Right atrium auricular region (tissue), 2 donors: ENCODE measurements at regions not wholly inside any gene's neighbourhood (a gene's known extent, or its start where the extent isn't known, plus 50 kb on each side); places are given as distances from the start of the nearest gene placed in this dataset.

Experiments
- DNase-seq: peaks from one replicate; pipeline ENCODE4 v3.0.0-alpha.2; 2019; ENCODE audit warnings: low spot score
- H3K27ac ChIP-seq, 2 donors: fragments of 200-600 bp; sonication (generic); 1 replicate in 1 of 2; 2 replicates in 1 of 2; pipeline ENCODE4 v1.5.1; 2016 to 2019
- H3K27me3 ChIP-seq, 2 donors: fragments of 200-600 bp; sonication (generic); one replicate each; pipeline versions ENCODE4 v1.5.1 to v1.6.0; 2017 to 2019
- H3K36me3 ChIP-seq: fragments of 200-600 bp; sonication (generic); one replicate; pipeline ENCODE4 v1.5.1; 2016
- H3K4me1 ChIP-seq, 2 donors: fragments of 200-600 bp; sonication (generic); one replicate each; pipeline versions ENCODE4 v1.5.1 to v1.6.0; 2017 to 2019
- H3K4me3 ChIP-seq, 2 donors: fragments of 200-600 bp; sonication (generic); 1 replicate in 1 of 2; 2 replicates in 1 of 2; pipeline ENCODE4 v1.5.1; 2017 to 2019; ENCODE audit warnings: mild to moderate bottlenecking in 1 of 2, moderate library complexity in 1 of 2
- H3K9me3 ChIP-seq, 2 donors: fragments of 200-600 bp; sonication (generic); one replicate each; pipeline ENCODE4 v1.5.1; 2019
- TF ChIP-seq, protein P1 (sequence below), 2 donors: fragments of 200-600 bp; sonication (generic); IDR thresholded peaks; one replicate each; pipeline ENCODE4 v1.5.1; 2019; ENCODE audit warnings: antibody characterized with exemption in 2 of 2

GRCh38 chr6:82607998-82608725, 244.5 kb downstream of the TPBG start:
- Histone ChIP-seq H3K27me3 (no peaks in the 10 kb centered on the region), H3K27ac (no peak overlapping the region), H3K4me1 (no peaks in the 10 kb centered on the region), H3K36me3 (no peaks in the 10 kb centered on the region), H3K9me3 (no peaks in the 10 kb centered on the region), H3K4me3 (no peak overlapping the region)
- TF ChIP-seq, protein P1, sequence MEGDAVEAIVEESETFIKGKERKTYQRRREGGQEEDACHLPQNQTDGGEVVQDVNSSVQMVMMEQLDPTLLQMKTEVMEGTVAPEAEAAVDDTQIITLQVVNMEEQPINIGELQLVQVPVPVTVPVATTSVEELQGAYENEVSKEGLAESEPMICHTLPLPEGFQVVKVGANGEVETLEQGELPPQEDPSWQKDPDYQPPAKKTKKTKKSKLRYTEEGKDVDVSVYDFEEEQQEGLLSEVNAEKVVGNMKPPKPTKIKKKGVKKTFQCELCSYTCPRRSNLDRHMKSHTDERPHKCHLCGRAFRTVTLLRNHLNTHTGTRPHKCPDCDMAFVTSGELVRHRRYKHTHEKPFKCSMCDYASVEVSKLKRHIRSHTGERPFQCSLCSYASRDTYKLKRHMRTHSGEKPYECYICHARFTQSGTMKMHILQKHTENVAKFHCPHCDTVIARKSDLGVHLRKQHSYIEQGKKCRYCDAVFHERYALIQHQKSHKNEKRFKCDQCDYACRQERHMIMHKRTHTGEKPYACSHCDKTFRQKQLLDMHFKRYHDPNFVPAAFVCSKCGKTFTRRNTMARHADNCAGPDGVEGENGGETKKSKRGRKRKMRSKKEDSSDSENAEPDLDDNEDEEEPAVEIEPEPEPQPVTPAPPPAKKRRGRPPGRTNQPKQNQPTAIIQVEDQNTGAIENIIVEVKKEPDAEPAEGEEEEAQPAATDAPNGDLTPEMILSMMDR (IDR thresholded peaks at IDR 0.05): no peak
- DNase-seq: no peak

- H3K4me1 ChIP-seq: no peaks in the 10 kb centered on the region
- DNase-seq: no peak
- TF ChIP-seq, protein P1 (IDR thresholded peaks at IDR 0.05): no peak
- no peaks in the 10 kb centered on the region for H3K9me3 ChIP-seq
- no peak overlapping the region for H3K4me3 ChIP-seq
- H3K27me3 ChIP-seq: no peaks in the 10 kb centered on the region
- no peaks in the 10 kb centered on the region for H3K36me3 ChIP-seq
- H3K27ac ChIP-seq: no peak overlapping the region
These were observed 245.2 kb downstream of the TPBG start for GRCh38 chr6:82608781-82609180.

DNA sequence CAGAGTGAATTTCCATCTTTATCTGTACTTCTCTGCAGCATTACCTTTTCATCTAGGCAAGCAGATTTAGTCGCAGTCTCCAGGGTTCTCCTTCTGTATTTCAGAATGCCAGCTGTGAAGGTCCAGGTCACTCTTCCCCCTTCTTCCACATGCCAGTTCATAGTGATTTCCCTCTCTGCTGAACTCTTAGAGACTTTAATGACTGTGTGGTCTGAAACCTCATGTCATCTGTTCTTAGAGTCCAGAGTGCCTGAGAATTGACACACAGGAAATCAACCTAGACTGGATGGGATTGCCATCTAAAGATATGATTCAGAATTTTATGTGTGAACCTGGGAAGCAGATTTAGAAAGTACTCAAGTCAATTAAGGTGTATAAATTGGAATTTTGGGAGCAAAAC, 248.1 kb downstream of the TPBG start:
- DNase-seq: no peak
- Histone ChIP-seq H3K4me3 (no peak overlapping the region), H3K9me3 (no peaks in the 10 kb centered on the region), H3K4me1 (no peaks in the 10 kb centered on the region), H3K27me3 (no peaks in the 10 kb centered on the region), H3K27ac (no peak overlapping the region), H3K36me3 (no peaks in the 10 kb centered on the region)
- TF ChIP-seq, protein P1 (IDR thresholded peaks at IDR 0.05): no peak

DNA sequence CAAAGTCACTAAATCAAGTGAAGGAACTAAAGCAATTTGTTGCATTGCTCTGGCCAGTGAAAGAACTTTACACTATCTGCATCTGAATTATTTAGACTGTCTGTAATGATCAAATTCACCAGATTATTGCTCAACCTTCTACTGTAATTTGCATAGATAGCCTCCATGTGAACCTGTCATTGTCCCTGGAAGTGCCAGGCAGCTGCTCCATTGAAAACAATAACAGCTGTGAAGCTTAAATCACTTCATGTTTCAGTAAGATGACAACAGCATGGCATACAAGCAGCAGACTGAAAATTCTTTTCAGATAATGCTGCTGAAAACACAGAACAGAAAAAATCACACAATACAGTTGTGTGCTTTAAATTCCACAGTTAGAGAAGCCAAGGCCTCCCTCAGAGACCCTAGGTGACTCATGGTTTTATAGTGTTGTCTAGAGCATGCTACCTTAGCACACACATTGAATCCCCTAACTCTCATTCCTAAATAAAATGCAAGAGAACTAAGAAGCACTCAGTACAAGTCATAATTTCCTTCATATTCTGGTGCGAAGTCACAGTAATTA, 248.9 kb downstream of the TPBG start:
- TF ChIP-seq, protein P1 (IDR thresholded peaks at IDR 0.05): no peak
- no peak for DNase-seq
- H3K4me1 ChIP-seq: no peaks in the 10 kb centered on the region
- H3K27ac ChIP-seq: no peak overlapping the region
- no peak overlapping the region for H3K4me3 ChIP-seq
- no peaks in the 10 kb centered on the region for H3K9me3 ChIP-seq
- H3K27me3 ChIP-seq: no peaks in the 10 kb centered on the region
- no peaks in the 10 kb centered on the region for H3K36me3 ChIP-seq

- TF ChIP-seq, protein P1 (IDR thresholded peaks at IDR 0.05): no peak
- Histone ChIP-seq H3K27ac (no peak overlapping the region), H3K4me1 (no peaks in the 10 kb centered on the region), H3K36me3 (no peaks in the 10 kb centered on the region), H3K27me3 (no peaks in the 10 kb centered on the region), H3K4me3 (no peak overlapping the region), H3K9me3 (no peaks in the 10 kb centered on the region)
- DNase-seq: no peak
These were observed 250.9 kb downstream of the TPBG start for GRCh38 chr6:82614518-82614917.
